NCI-H2107 treated with DMSO at 0.1 percent for 48 hours (cell line): ENCODE measurements at regions not wholly inside any gene's neighbourhood (a gene's known extent, or its start where the extent isn't known, plus 50 kb on each side); places are given as distances from the start of the nearest gene placed in this dataset.

ENCODE experiments used
- DNase-seq: peaks from one replicate; lab custom pipeline; 2025; ENCODE audit not compliant: unreplicated experiment; lab: John Stamatoyannopoulos, UW

- DNase-seq = no peak
These were observed 379.5 kb downstream of the TMEM232 start for GRCh38 chr5:110346893-110347358.

GRCh38 chr5:110347781-110348180 lies 378.7 kb downstream of the TMEM232 start:
- no peak for DNase-seq

- no peak for DNase-seq
These were observed 375.0 kb downstream of the TMEM232 start for GRCh38 chr5:110351430-110351829.

- no peak for DNase-seq
These were observed 372.2 kb downstream of the TMEM232 start for GRCh38 chr5:110354311-110354710.

GRCh38 chr5:110354915-110355644 lies 371.4 kb downstream of the TMEM232 start:
- DNase-seq = no peak

- DNase-seq = no peak
These were observed 369.8 kb downstream of the TMEM232 start for GRCh38 chr5:110356677-110357076.

- DNase-seq = no peak
These were observed 367.2 kb downstream of the TMEM232 start for GRCh38 chr5:110359221-110359620.

GRCh38 chr5:110361471-110361870 lies 365.0 kb downstream of the TMEM232 start:
- no peak for DNase-seq

GRCh38 chr5:110362261-110362660 lies 364.2 kb downstream of the TMEM232 start:
- no peak for DNase-seq

GRCh38 chr5:110366716-110367115 lies 359.8 kb downstream of the TMEM232 start:
- DNase-seq = no peak
